ENCODE measurements at regions not wholly inside any gene's neighbourhood (a gene's known extent, or its start where the extent isn't known, plus 50 kb on each side); places are given as distances from the start of the nearest gene placed in this dataset.

DNA sequence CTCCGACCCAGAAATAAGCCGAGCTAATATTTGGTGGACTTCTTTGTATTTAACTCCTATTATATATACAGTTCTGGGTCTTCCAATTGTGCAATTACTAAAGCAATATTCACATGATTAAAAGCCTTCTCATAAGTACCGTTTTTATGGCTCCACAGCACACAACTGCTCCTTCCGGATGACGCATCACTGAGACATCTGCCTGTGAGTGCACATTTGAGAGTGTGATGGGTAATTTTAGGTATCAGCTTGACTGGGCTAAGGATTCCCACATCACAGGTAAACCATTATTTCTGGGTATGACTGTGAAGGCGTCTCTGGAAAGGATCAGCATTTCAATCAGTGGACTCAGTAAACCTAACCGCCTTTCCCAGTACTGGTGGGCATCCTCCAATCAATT, 77.5 kb upstream of the SYK start:
- no peaks in the 10 kb centered on the region for H3K27me3 ChIP-seq
- H3K27ac ChIP-seq: no peak overlapping the region
- 75 to 91% (median 83%) methylated on average over 7 of the region's 7 CpGs for WGBS, 5 donors
- no peak overlapping the region for H3K4me3 ChIP-seq
- intact Hi-C loops (cut with DNase I; ENCODE audit: low total_unique reads): no loop called here
- no peaks in the 10 kb centered on the region for H3K4me1 ChIP-seq
- no peaks in the 10 kb centered on the region for H3K36me3 ChIP-seq
- TF ChIP-seq POLR2A (IDR thresholded peaks at IDR 0.05): no peak
- no peak for TF ChIP-seq EP300 (IDR thresholded peaks at IDR 0.05)
- TF ChIP-seq, protein P1, sequence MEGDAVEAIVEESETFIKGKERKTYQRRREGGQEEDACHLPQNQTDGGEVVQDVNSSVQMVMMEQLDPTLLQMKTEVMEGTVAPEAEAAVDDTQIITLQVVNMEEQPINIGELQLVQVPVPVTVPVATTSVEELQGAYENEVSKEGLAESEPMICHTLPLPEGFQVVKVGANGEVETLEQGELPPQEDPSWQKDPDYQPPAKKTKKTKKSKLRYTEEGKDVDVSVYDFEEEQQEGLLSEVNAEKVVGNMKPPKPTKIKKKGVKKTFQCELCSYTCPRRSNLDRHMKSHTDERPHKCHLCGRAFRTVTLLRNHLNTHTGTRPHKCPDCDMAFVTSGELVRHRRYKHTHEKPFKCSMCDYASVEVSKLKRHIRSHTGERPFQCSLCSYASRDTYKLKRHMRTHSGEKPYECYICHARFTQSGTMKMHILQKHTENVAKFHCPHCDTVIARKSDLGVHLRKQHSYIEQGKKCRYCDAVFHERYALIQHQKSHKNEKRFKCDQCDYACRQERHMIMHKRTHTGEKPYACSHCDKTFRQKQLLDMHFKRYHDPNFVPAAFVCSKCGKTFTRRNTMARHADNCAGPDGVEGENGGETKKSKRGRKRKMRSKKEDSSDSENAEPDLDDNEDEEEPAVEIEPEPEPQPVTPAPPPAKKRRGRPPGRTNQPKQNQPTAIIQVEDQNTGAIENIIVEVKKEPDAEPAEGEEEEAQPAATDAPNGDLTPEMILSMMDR (IDR thresholded peaks at IDR 0.05): no peak
- no peak for TF ChIP-seq POLR2AphosphoS5 (IDR thresholded peaks at IDR 0.05)
- DNase-seq: no peak
- no peaks in the 10 kb centered on the region for H3K9me3 ChIP-seq

DNA sequence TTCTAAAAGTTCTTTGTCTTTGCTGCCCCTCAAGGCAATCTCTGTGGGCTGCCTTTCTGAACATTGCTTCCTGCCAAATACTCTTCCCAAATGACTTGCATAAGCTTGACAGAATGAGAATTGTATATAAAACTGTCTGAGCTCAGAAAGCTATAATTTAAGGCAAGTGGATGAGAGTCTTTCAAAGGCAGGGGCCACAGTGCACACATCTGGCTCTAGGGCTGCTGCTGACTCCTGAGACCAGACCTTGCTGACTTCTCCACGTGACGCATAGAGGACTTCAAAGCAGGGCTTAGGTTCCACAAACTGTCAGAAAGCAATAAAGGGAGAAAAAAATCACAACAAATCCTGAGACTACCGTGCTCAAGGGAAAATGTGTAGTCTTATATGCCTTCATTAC, 79.4 kb upstream of the DIRAS2 start:
- peak in 1 of 2 donors; percentile 17 for DNase-seq
- Histone ChIP-seq H3K27me3 (no peaks in the 10 kb centered on the region), H3K36me3 (no peaks in the 10 kb centered on the region), H3K27ac (no peak overlapping the region), H3K9me3 (no peaks in the 10 kb centered on the region), H3K4me3 (no peak overlapping the region), H3K4me1 (no peaks in the 10 kb centered on the region)
- 28 to 56% (median 50%) methylated on average over 3 of the region's 3 CpGs for WGBS, 5 donors
- no peak for TF ChIP-seq POLR2A (IDR thresholded peaks at IDR 0.05)
- TF ChIP-seq, protein P1 (IDR thresholded peaks at IDR 0.05): no peak
- TF ChIP-seq POLR2AphosphoS5 (IDR thresholded peaks at IDR 0.05): no peak
- no peak for TF ChIP-seq EP300 (IDR thresholded peaks at IDR 0.05)
- intact Hi-C loops (cut with DNase I; ENCODE audit: low total_unique reads): no loop called here

DNA sequence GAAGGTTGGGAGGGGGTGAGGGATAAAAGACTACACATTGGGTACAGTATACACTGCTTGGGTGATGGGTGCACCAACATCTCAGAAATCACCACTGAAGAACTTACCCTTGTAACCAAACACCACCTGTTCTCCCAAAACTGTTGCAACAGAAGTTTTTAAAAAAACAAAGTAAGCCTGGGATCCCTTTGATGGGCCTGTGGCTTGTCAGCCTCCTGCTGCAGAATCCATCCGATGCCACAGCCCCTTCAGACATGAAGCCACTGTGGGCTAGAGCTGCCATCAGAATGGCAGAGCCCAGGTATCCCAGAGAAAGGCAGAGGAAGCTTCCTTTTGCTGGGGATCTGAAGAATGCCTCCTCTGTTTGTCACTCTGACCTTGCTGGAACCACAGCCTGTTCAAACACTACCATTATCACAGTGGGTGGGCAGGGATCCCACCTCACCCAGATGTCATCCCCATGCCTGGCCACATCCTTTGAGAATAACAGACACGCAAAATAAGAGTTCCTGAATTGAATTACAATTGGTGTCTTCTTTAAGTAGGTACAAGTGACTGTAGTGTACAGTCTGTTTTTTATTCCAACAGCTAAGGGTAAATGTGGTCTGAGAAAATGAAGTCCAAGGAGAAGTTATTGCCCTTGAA, 78.1 kb upstream of the DIRAS2 start:
- Histone ChIP-seq H3K27me3 (no peaks in the 10 kb centered on the region), H3K4me3 (no peak overlapping the region), H3K9me3 (no peaks in the 10 kb centered on the region), H3K27ac (no peak overlapping the region), H3K4me1 (no peaks in the 10 kb centered on the region), H3K36me3 (no peaks in the 10 kb centered on the region)
- TF ChIP-seq EP300 (IDR thresholded peaks at IDR 0.05) (no peak), POLR2AphosphoS5 (IDR thresholded peaks at IDR 0.05) (no peak), POLR2A (IDR thresholded peaks at IDR 0.05) (no peak)
- TF ChIP-seq, protein P1 (IDR thresholded peaks at IDR 0.05): no peak
- intact Hi-C loops (cut with DNase I; ENCODE audit: low total_unique reads): no loop called here
- WGBS, 5 donors: 55 to 88% (median 75%) methylated on average over 2 of the region's 2 CpGs
- DNase-seq: no peak

DNA sequence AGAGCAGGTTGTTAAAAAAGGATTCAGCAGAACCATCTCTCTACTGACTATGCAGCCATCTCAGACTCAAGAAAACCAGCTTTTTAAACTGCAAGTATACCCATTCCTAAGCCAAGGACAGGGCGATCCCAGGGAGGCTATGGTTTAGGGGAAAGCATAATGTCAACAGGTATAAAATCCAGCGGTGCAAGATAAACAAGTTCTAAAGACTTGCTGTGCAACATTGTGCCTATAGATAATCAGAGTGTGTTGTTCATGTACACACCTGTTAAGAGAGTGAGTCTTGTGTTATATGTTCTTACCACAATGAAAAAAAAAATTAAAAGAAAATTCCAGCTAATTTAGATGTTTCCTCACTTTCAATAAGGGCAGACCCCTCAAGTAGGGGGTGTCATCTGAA, 63.6 kb upstream of the DIRAS2 start:
- WGBS, 5 donors: 40 to 74% (median 57%) methylated on average over 2 of the region's 2 CpGs
- H3K27me3 ChIP-seq: no peaks in the 10 kb centered on the region
- intact Hi-C loops (cut with DNase I; ENCODE audit: low total_unique reads): no loop called here
- no peaks in the 10 kb centered on the region for H3K36me3 ChIP-seq
- DNase-seq: no peak
- TF ChIP-seq POLR2A (IDR thresholded peaks at IDR 0.05): no peak
- TF ChIP-seq, protein P1 (IDR thresholded peaks at IDR 0.05): no peak
- TF ChIP-seq EP300 (IDR thresholded peaks at IDR 0.05): no peak
- TF ChIP-seq POLR2AphosphoS5 (IDR thresholded peaks at IDR 0.05): no peak
- no peak overlapping the region for H3K4me3 ChIP-seq
- H3K27ac ChIP-seq: no peak overlapping the region
- H3K9me3 ChIP-seq: no peaks in the 10 kb centered on the region
- H3K4me1 ChIP-seq: no peaks in the 10 kb centered on the region
